Adrenal gland (tissue), 9 donors: ENCODE measurements at regions not wholly inside any gene's neighbourhood (a gene's known extent, or its start where the extent isn't known, plus 50 kb on each side); places are given as distances from the start of the nearest gene placed in this dataset.

Source experiments
- DNase-seq, 7 donors: peaks; one replicate each; pipeline ENCODE4 v3.0.0-alpha.2; 2019 to 2020
- H3K27ac ChIP-seq, 5 donors: fragments of 200-600 bp; sonication (generic) in 4 of 5; 1 replicate in 3 of 5; 2 replicates in 2 of 5; pipeline versions ENCODE4 v1.5.1 to v1.8.0; 2016 to 2020; ENCODE audit warnings: mild to moderate bottlenecking in 1 of 5
- H3K27me3 ChIP-seq: fragments of 200-600 bp; 2 replicates; pipeline ENCODE4 v1.8.0; 2021
- H3K36me3 ChIP-seq, 2 donors: fragments of 200-600 bp; replicated peaks in 1 of 2; 1 replicate in 1 of 2; 2 replicates in 1 of 2; pipeline versions ENCODE4 v1.5.1 to v1.8.0; 2018 to 2022
- H3K4me1 ChIP-seq, 2 donors: fragments of 200-600 bp; replicated peaks in 1 of 2; 1 replicate in 1 of 2; 2 replicates in 1 of 2; pipeline versions ENCODE4 v1.5.1 to v1.8.0; 2018 to 2021
- H3K4me3 ChIP-seq, 4 donors: fragments of 200-600 bp; sonication (generic) in 3 of 4; one replicate each; pipeline ENCODE4 v1.5.1; 2016 to 2018
- H3K9me3 ChIP-seq, 3 donors: fragments of 200-600 bp; sonication (generic) in 1 of 3; replicated peaks in 1 of 3; 1 replicate in 2 of 3; 2 replicates in 1 of 3; pipeline versions ENCODE4 v1.5.1 to v1.8.0; 2016 to 2021
- CTCF ChIP-seq, 6 experiments: fragments of 450-650 bp in 4 of 6; fragments of 200-600 bp in 2 of 6; sonication (generic) in 1 of 6; IDR thresholded peaks; 1 replicate in 5 of 6; 2 replicates in 1 of 6; pipeline versions ENCODE4 v1.5.1 to v1.8.0; 2016 to 2021; ENCODE audit warnings: antibody characterized with exemption in 6 of 6, mild to moderate bottlenecking in 2 of 6, moderate library complexity in 1 of 6
- POLR2A ChIP-seq, 2 donors: fragments of 450-650 bp; IDR thresholded peaks; one replicate each; pipeline ENCODE4 v1.6.1; 2017; ENCODE audit warnings: antibody characterized with exemption in 2 of 2, mild to moderate bottlenecking in 2 of 2, moderate library complexity in 1 of 2
- WGBS, 4 donors: extraction: QIAGEN DNeasy Blood & Tissue Kit in 2 of 4; methylation state at CpG; one replicate each; pipeline versions ENCODE4 v1.1.5 to v1.1.7; 2013 to 2017; 5-methylcytosine and 5-hydroxymethylcytosine counted together
- intact Hi-C, 2 donors: fragments of 100-400 bp; cut with DNase I; formaldehyde crosslinking; loops; one replicate each; pipeline versions ENCODE4 v1.14.1 to v1.15.0; 2022 to 2023
- donor health status: healthy with polysubstance abuse.
- donor health status: Bipolar disorder and iron deficiency.
- donor health status: DM: yes; HTN: yes; CAD: no.
- donor health status: DM: no; HTN: no; CAD: no.
- donor health status: DM: no; HTN: no; CAD: no.

- Histone ChIP-seq H3K4me1 (no peaks in the 10 kb centered on the region), H3K4me3 (no peak overlapping the region), H3K27me3 (no peaks in the 10 kb centered on the region), H3K36me3 (no peaks in the 10 kb centered on the region), H3K9me3 (no peaks in the 10 kb centered on the region), H3K27ac (no peak overlapping the region)
- intact Hi-C loops, result loop anchor here in 1 of 2 donors (10.0 kb wide), 1 partner anchor 232 kb away; no protein-coding TSS in a partner anchor
- 82 to 91% (median 87%) methylated on average over 5 of the region's 5 CpGs for WGBS, 4 donors
- DNase-seq, result no peak
- no peak for TF ChIP-seq POLR2A (IDR thresholded peaks at IDR 0.05)
- TF ChIP-seq CTCF (IDR thresholded peaks at IDR 0.05), result no peak
Observed at GRCh38 chr18:6486764-6487426, 72.2 kb upstream of the L3MBTL4 start.

DNA sequence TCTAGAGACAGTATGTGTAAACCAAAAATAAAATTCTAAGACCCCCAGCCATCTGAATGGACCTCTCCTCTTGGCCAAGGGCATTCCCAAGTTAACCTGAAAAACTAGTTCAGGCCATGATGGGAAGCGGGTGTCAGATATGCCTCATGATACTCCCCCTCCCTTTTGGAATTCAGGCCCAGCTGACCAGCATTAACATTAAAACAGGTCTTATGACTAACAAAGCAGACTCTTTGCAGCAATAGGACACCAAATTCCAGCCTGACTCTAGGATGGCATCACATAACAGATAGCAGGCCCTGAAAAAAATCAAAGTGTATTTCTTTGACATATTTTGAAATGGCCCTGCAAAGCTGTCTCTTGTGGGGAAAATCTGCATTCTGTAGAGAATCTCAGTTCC is 73.3 kb upstream of the L3MBTL4 start:
- Histone ChIP-seq H3K4me1 (no peaks in the 10 kb centered on the region), H3K36me3 (no peaks in the 10 kb centered on the region), H3K27me3 (no peaks in the 10 kb centered on the region), H3K4me3 (no peak overlapping the region), H3K27ac (no peak overlapping the region), H3K9me3 (no peaks in the 10 kb centered on the region)
- intact Hi-C loops, result loop anchor here in 1 of 2 donors (10.0 kb wide), 1 partner anchor 233 kb away; no protein-coding TSS in a partner anchor
- 86 to 100% (median 96%) methylated on average over 1 of the region's 1 CpG for WGBS, 4 donors
- DNase-seq, result no peak
- TF ChIP-seq POLR2A (IDR thresholded peaks at IDR 0.05) (no peak), CTCF (IDR thresholded peaks at IDR 0.05) (no peak)

DNA sequence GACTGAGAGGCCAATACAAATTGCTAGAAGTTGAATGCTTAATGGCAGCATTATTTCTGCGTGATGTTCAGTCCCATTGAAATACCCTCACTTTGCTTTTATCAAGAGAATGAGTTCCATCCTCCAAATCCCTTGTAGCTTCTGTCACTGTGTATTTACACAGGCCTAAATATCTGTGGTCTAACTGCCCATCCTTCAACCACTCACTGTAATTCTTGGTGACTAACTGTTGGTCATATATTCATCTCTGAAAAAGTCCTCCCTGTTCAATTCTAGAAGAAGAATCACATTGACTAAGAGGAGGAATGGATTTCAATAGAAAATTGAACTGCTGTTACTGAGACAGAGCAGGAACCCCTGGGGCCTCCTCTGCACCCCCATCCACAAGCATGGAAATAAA is 74.2 kb upstream of the L3MBTL4 start:
- no peak for DNase-seq
- H3K4me3 ChIP-seq, result no peak overlapping the region
- H3K4me1 ChIP-seq, result no peaks in the 10 kb centered on the region
- no peaks in the 10 kb centered on the region for H3K36me3 ChIP-seq
- H3K27me3 ChIP-seq, result no peaks in the 10 kb centered on the region
- 89 to 94% (median 93%) methylated on average over 1 of the region's 1 CpG for WGBS, 4 donors
- no peaks in the 10 kb centered on the region for H3K9me3 ChIP-seq
- TF ChIP-seq POLR2A (IDR thresholded peaks at IDR 0.05) (no peak), CTCF (IDR thresholded peaks at IDR 0.05) (no peak)
- H3K27ac ChIP-seq, result no peak overlapping the region
- intact Hi-C loops, result loop anchor here in 1 of 2 donors (10.0 kb wide), 1 partner anchor 234 kb away; no protein-coding TSS in a partner anchor

DNA sequence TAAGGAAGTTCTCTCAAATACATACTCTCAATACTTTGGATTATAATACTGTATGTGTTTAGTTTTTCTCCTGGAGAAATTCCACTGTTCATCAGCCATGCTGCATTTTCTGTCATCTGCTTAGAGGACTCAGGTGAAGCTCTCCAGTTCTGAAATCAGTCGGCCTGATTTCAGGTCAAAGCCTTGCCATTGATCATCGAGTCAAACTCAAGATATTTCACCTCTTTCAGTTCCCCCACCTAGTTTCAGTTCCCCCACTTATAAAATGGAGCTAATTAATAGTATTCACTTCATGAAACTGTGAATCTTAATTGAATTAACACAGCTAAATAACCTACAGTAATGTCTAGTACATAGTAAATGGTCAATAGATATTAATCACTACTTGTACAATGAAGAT is 75.3 kb upstream of the L3MBTL4 start:
- intact Hi-C loops, result loop anchor here in 1 of 2 donors (10.0 kb wide), 1 partner anchor 235 kb away; no protein-coding TSS in a partner anchor

More for the DNA sequence above, 75.3 kb upstream of the L3MBTL4 start:
- Histone ChIP-seq H3K4me1 (no peaks in the 10 kb centered on the region), H3K27me3 (no peaks in the 10 kb centered on the region), H3K36me3 (no peaks in the 10 kb centered on the region), H3K4me3 (no peak overlapping the region), H3K27ac (no peak overlapping the region), H3K9me3 (no peaks in the 10 kb centered on the region)
- no peak for DNase-seq
- 67 to 80% (median 76%) methylated on average over 2 of the region's 2 CpGs for WGBS, 4 donors
- no peak for TF ChIP-seq POLR2A (IDR thresholded peaks at IDR 0.05)
- no peak for TF ChIP-seq CTCF (IDR thresholded peaks at IDR 0.05)
